ENCODE measurements at regions not wholly inside any gene's neighbourhood (a gene's known extent, or its start where the extent isn't known, plus 50 kb on each side); places are given as distances from the start of the nearest gene placed in this dataset.

DNA sequence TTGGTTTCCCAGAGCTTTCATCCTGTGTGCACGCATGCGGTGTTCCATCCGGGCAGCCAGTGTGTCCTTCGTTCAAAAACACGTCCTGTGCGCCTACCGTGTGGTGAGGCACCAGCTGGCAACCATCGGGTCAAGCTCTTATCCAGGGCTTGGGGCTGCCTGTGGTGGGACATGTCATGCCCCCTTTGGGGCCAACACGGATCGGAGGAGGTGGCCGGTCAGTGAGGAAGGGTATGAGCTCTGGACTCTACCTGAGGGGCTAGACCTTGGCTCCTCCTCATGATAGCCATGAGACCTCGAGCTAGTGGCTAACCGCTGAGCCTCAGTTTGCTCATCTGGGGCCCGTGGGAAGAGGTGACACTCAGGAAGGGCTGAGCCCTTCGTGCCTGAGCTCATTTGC, 158.5 kb upstream of the PMEPA1 start:
- H3K4me1 Mint-ChIP-seq (ENCODE audit: unreplicated experiment) = peaks cover 9% of the 10 kb centered on the region
- no peak overlapping the region for H3K27ac Mint-ChIP-seq
- H3K4me3 Mint-ChIP-seq = no peak overlapping the region
- no peaks in the 10 kb centered on the region for H3K36me3 Mint-ChIP-seq
- H3K9me3 Mint-ChIP-seq = no peaks in the 10 kb centered on the region
- peak; percentile 43 for DNase-seq (ENCODE audit: extremely low spot score, unreplicated experiment)
- H3K27me3 Mint-ChIP-seq = peaks cover 22% of the 10 kb centered on the region
- TF ChIP-seq, protein P1, sequence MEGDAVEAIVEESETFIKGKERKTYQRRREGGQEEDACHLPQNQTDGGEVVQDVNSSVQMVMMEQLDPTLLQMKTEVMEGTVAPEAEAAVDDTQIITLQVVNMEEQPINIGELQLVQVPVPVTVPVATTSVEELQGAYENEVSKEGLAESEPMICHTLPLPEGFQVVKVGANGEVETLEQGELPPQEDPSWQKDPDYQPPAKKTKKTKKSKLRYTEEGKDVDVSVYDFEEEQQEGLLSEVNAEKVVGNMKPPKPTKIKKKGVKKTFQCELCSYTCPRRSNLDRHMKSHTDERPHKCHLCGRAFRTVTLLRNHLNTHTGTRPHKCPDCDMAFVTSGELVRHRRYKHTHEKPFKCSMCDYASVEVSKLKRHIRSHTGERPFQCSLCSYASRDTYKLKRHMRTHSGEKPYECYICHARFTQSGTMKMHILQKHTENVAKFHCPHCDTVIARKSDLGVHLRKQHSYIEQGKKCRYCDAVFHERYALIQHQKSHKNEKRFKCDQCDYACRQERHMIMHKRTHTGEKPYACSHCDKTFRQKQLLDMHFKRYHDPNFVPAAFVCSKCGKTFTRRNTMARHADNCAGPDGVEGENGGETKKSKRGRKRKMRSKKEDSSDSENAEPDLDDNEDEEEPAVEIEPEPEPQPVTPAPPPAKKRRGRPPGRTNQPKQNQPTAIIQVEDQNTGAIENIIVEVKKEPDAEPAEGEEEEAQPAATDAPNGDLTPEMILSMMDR (conservative IDR thresholded peaks at IDR 0.05) = no peak

DNA sequence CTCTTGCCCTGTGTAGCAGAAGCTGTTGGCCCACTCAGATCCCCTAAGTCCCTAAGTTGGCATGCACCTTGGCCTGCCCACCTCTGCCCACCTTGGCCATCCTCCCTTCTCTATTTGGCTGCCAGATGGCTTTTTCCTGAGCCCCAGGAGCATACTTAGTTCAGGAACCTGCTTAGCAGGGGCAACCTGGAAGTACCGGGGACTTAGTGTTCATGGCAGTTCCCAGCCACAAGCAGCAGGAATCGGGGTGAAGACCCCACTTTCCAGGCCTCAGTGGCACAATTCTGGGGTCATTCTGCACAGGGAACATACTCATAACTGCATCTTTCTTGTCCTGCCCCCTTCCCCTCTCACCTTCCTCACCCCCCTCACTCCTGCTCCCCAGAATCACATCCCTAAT, 158.0 kb upstream of the PMEPA1 start:
- Mint-ChIP-seq H3K4me3 (no peak overlapping the region), H3K27me3 (peaks cover 22% of the 10 kb centered on the region), H3K9me3 (no peaks in the 10 kb centered on the region), H3K36me3 (no peaks in the 10 kb centered on the region), H3K27ac (no peak overlapping the region), H3K4me1 (ENCODE audit: unreplicated experiment) (peaks cover 9% of the 10 kb centered on the region)
- TF ChIP-seq, protein P1 (conservative IDR thresholded peaks at IDR 0.05) = no peak
- peak; percentile 43 for DNase-seq (ENCODE audit: extremely low spot score, unreplicated experiment)

DNA sequence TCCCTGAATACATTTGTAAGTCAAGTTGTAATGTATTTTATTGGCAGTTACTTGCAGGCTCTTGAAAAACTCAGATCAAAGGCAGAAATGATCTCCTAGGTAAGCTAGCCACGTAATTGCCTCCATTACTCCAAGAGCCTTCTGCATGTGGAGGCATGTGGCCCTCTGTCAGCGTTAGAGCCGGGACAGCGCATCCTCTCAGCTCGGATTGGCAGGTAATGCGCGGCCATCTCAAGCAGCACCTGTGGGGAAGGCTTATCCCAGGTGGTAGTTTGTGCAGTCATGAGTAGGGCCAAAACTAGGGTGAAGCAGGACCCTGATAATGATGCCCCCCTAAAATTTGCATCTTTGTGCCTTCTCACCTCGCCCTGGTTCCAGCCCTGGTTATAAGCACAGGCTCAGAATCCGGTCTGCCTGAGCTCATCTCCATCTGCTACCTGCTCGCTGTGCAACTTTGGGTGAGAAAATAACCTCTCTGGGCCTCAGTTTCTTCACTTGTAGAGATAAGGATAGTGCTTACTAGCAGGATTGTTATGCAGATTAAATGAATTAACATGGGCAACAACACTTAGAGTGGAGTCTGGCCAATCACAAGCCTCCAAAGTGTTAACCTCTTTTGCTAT, 157.5 kb upstream of the PMEPA1 start:
- Mint-ChIP-seq H3K27me3 (peaks cover 22% of the 10 kb centered on the region), H3K4me1 (ENCODE audit: unreplicated experiment) (peaks cover 9% of the 10 kb centered on the region), H3K36me3 (no peaks in the 10 kb centered on the region), H3K9me3 (no peaks in the 10 kb centered on the region), H3K4me3 (no peak overlapping the region), H3K27ac (no peak overlapping the region)
- TF ChIP-seq, protein P1 (conservative IDR thresholded peaks at IDR 0.05) = no peak
- DNase-seq (ENCODE audit: extremely low spot score, unreplicated experiment) = peak; percentile 39

DNA sequence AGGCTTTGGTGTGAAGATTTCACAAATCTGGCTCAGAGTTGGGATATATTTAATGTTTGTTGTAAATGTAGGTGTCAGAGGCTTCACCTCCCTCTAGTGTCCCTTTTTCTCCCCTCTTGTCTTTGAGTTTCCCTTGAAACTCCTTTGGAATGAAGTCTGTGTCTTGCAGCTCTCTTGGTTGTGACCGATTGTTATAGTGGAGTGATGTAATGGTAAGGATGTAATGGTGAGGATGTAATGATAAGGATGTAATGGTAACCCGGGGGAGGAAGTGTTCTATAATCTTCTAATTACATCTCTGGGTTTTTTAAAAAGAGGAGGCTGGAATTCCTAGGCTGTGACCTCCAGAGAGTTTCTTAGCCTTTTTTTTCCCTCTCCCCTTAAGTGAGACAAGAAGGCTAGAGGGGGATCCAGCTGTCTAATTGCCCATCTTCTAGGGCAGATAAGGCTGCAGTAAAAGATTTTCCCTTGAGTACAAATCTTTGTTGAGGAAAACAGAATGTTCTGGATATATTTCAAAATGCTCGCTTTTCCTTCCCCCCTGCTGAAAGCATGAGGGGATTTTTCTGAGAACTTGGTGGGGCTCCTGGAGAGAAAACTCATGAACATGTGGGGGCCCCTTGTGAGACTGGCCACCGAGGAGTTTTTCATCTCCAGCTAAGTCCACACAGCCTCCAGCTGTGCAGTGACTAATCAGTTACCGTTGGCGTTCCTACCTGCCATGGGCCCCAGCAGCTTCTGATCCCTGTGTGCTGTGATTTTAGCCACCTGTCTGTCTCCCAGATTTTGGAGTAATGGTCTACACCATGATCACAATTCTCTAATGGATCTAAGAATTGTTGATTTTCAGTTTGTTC, 156.7 kb upstream of the PMEPA1 start:
- H3K4me1 Mint-ChIP-seq (ENCODE audit: unreplicated experiment) = peaks cover 9% of the 10 kb centered on the region
- TF ChIP-seq, protein P1 (conservative IDR thresholded peaks at IDR 0.05) = no peak
- H3K27me3 Mint-ChIP-seq = peaks cover 22% of the 10 kb centered on the region

DNA sequence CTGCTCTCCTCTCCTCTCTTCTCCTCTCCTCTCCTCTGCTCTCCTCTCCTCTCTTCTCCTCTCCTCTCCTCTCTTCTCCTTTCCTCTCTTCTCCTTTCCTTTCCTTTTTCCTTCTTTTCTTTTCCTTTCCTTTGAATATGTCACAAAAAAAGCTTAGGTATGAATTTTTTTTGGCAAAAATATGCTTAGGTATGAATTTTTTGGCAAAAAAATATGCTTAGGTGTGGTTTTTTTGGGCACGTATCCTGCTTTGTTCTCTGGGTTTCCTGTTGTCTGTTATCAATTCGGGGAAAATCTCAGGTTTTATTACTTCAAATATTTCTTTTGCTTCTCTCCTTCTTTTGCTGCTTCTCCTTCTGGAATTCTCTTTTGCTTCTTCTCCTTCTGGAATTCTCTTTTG, 155.5 kb upstream of the PMEPA1 start:
- TF ChIP-seq, protein P1 (conservative IDR thresholded peaks at IDR 0.05) = no peak
- Mint-ChIP-seq H3K4me1 (ENCODE audit: unreplicated experiment) (peaks cover 9% of the 10 kb centered on the region), H3K4me3 (no peak overlapping the region), H3K36me3 (no peaks in the 10 kb centered on the region), H3K27ac (no peak overlapping the region), H3K9me3 (no peaks in the 10 kb centered on the region), H3K27me3 (peaks cover 22% of the 10 kb centered on the region)
- no peak for DNase-seq (ENCODE audit: extremely low spot score, unreplicated experiment)

More for the DNA sequence above, 156.7 kb upstream of the PMEPA1 start:
- Mint-ChIP-seq H3K4me3 (no peak overlapping the region), H3K9me3 (no peaks in the 10 kb centered on the region), H3K27ac (no peak overlapping the region), H3K36me3 (no peaks in the 10 kb centered on the region)
- DNase-seq (ENCODE audit: extremely low spot score, unreplicated experiment) = no peak

All from type B pancreatic cell (in vitro differentiated cells).